ENCODE measurements at regions not wholly inside any gene's neighbourhood (a gene's known extent, or its start where the extent isn't known, plus 50 kb on each side); places are given as distances from the start of the nearest gene placed in this dataset.

- H3K9ac ChIP-seq (ENCODE audit: insufficient read depth, low read length, poor library complexity, severe bottlenecking): no peak overlapping the region
- no peak overlapping the region for H2AFZ ChIP-seq (ENCODE audit: insufficient read depth, low read depth, low read length, poor library complexity, severe bottlenecking)
- no peaks in the 10 kb centered on the region for H3K79me2 ChIP-seq (ENCODE audit: insufficient read depth, low read length)
- no peaks in the 10 kb centered on the region for H3K4me1 ChIP-seq (ENCODE audit: control insufficient read depth in 1 of 2, insufficient read depth in 2 of 2, low read length in 2 of 2)
- H3K4me2 ChIP-seq (replicated peaks; ENCODE audit: extremely low read depth, low read length, poor library complexity, severe bottlenecking): no peak overlapping the region
- no peak overlapping the region for H3K4me3 ChIP-seq (replicated peaks in 1 of 3; ENCODE audit: low read depth in 2 of 3, low read length in 3 of 3)
- no peak for DNase-seq
- no peaks in the 10 kb centered on the region for H3K36me3 Mint-ChIP-seq
- intact Hi-C loops (cut with micrococcal nuclease): no loop called here
- TF ChIP-seq CTCF (IDR thresholded peaks at IDR 0.05): no peak
- peaks cover 0 to 5% of the 10 kb centered on the region in 2 donors for H3K9me3 ChIP-seq (replicated peaks in 1 of 2; ENCODE audit: control insufficient read depth in 1 of 2, insufficient read depth in 1 of 2, low read length in 2 of 2)
- no peaks in the 10 kb centered on the region for H3K36me3 ChIP-seq (replicated peaks in 1 of 2; ENCODE audit: control insufficient read depth in 1 of 2, insufficient read depth in 2 of 2, low read length in 2 of 2)
- no peaks in the 10 kb centered on the region for H3K27me3 ChIP-seq (ENCODE audit: control insufficient read depth in 2 of 2, insufficient read depth in 2 of 2, low read length in 2 of 2)
- no peaks in the 10 kb centered on the region for H3K4me1 Mint-ChIP-seq
- H3K27me3 Mint-ChIP-seq (ENCODE audit: low read depth in 3 of 3): no peaks in the 10 kb centered on the region
- no peak overlapping the region for H3K27ac Mint-ChIP-seq
- no peak overlapping the region for H3K4me3 Mint-ChIP-seq
- H3K27ac ChIP-seq (ENCODE audit: low read depth in 1 of 2, low read length in 2 of 2): no peak overlapping the region
- H4K20me1 ChIP-seq (ENCODE audit: insufficient read depth, low read length): no peaks in the 10 kb centered on the region
- H3K9me3 Mint-ChIP-seq: peaks cover 0 to 7% (median 4%) of the 10 kb centered on the region in 7 donors
These were observed 95.4 kb upstream of the USP38 start for GRCh38 chr4:143089291-143089690.

GRCh38 chr4:143089847-143090246 is 94.9 kb upstream of the USP38 start:
- H3K27ac ChIP-seq (ENCODE audit: low read depth in 1 of 2, low read length in 2 of 2): no peak overlapping the region
- intact Hi-C loops (cut with micrococcal nuclease): no loop called here
- H3K4me1 ChIP-seq (ENCODE audit: control insufficient read depth in 1 of 2, insufficient read depth in 2 of 2, low read length in 2 of 2): no peaks in the 10 kb centered on the region
- H3K4me1 Mint-ChIP-seq: no peaks in the 10 kb centered on the region
- H3K4me2 ChIP-seq (replicated peaks; ENCODE audit: extremely low read depth, low read length, poor library complexity, severe bottlenecking): no peak overlapping the region
- H3K36me3 Mint-ChIP-seq: no peaks in the 10 kb centered on the region
- H2AFZ ChIP-seq (ENCODE audit: insufficient read depth, low read depth, low read length, poor library complexity, severe bottlenecking): no peak overlapping the region
- H3K27me3 ChIP-seq (ENCODE audit: control insufficient read depth in 2 of 2, insufficient read depth in 2 of 2, low read length in 2 of 2): no peaks in the 10 kb centered on the region
- no peaks in the 10 kb centered on the region for H3K27me3 Mint-ChIP-seq (ENCODE audit: low read depth in 3 of 3)
- H3K36me3 ChIP-seq (replicated peaks in 1 of 2; ENCODE audit: control insufficient read depth in 1 of 2, insufficient read depth in 2 of 2, low read length in 2 of 2): no peaks in the 10 kb centered on the region
- peaks cover 0 to 7% (median 4%) of the 10 kb centered on the region in 7 donors for H3K9me3 Mint-ChIP-seq
- H4K20me1 ChIP-seq (ENCODE audit: insufficient read depth, low read length): no peaks in the 10 kb centered on the region
- H3K27ac Mint-ChIP-seq: no peak overlapping the region
- no peak overlapping the region for H3K4me3 Mint-ChIP-seq
- peaks cover 0 to 5% of the 10 kb centered on the region in 2 donors for H3K9me3 ChIP-seq (replicated peaks in 1 of 2; ENCODE audit: control insufficient read depth in 1 of 2, insufficient read depth in 1 of 2, low read length in 2 of 2)
- DNase-seq: no peak
- no peaks in the 10 kb centered on the region for H3K79me2 ChIP-seq (ENCODE audit: insufficient read depth, low read length)
- no peak for TF ChIP-seq CTCF (IDR thresholded peaks at IDR 0.05)
- no peak overlapping the region for H3K4me3 ChIP-seq (replicated peaks in 1 of 3; ENCODE audit: low read depth in 2 of 3, low read length in 3 of 3)
- no peak overlapping the region for H3K9ac ChIP-seq (ENCODE audit: insufficient read depth, low read length, poor library complexity, severe bottlenecking)
